Transverse colon (tissue), 3 donors: ENCODE measurements at regions not wholly inside any gene's neighbourhood (a gene's known extent, or its start where the extent isn't known, plus 50 kb on each side); places are given as distances from the start of the nearest gene placed in this dataset.

Experiments used
- CTCF ChIP-seq, 5 experiments: fragments of 200-600 bp in 3 of 5; fragments of 450-650 bp in 2 of 5; sonication (generic) in 3 of 5; IDR thresholded peaks; 1 replicate in 2 of 5; 2 replicates in 3 of 5; pipeline ENCODE4 v1.5.1; 2016 to 2017; ENCODE audit warnings: antibody characterized with exemption in 5 of 5, inconsistent platforms in 3 of 5, mild to moderate bottlenecking in 2 of 5, moderate library complexity in 1 of 5
- EP300 ChIP-seq: sonication (generic); formaldehyde crosslinking; IDR thresholded peaks from one replicate; pipeline ENCODE4 v1.6.1; 2017; ENCODE audit warnings: antibody characterized with exemption, low read depth
- POLR2A ChIP-seq: fragments of 450-650 bp; IDR thresholded peaks from one replicate; pipeline ENCODE4 v1.6.1; 2016; ENCODE audit warnings: antibody characterized with exemption, mild to moderate bottlenecking, moderate library complexity

GRCh38 chr1:239896569-239896968, 195.1 kb upstream of the FMN2 start:
- TF ChIP-seq POLR2A (no peak), EP300 (no peak), CTCF (IDR thresholded peaks at IDR 0.05) (no peak)
